ENCODE measurements at regions not wholly inside any gene's neighbourhood (a gene's known extent, or its start where the extent isn't known, plus 50 kb on each side); places are given as distances from the start of the nearest gene placed in this dataset.

GRCh38 chr22:48198489-48199459 is 1436.3 kb downstream of the TBC1D22A start:
- no peak for DNase-seq (ENCODE audit: low read depth)

- DNase-seq (ENCODE audit: low read depth), result no peak
Observed at GRCh38 chr22:48197189-48197690, 1434.8 kb downstream of the TBC1D22A start.

GRCh38 chr22:48192920-48193319 is 1430.5 kb downstream of the TBC1D22A start:
- DNase-seq (ENCODE audit: low read depth), result no peak

GRCh38 chr22:48192071-48192470 is 1429.6 kb downstream of the TBC1D22A start:
- no peak for DNase-seq (ENCODE audit: low read depth)

GRCh38 chr22:48188231-48188721 is 1425.8 kb downstream of the TBC1D22A start:
- no peak for DNase-seq (ENCODE audit: low read depth)

- DNase-seq (ENCODE audit: low read depth), result no peak
Observed at GRCh38 chr22:48187356-48187755, 1424.9 kb downstream of the TBC1D22A start.

- DNase-seq (ENCODE audit: low read depth), result no peak
Observed at GRCh38 chr22:48186146-48186790, 1423.8 kb downstream of the TBC1D22A start.

- DNase-seq (ENCODE audit: low read depth), result no peak
Observed at GRCh38 chr22:48185071-48186055, 1422.9 kb downstream of the TBC1D22A start.

GRCh38 chr22:48182846-48183805 is 1420.7 kb downstream of the TBC1D22A start:
- DNase-seq (ENCODE audit: low read depth), result no peak

GRCh38 chr22:48182031-48182430 is 1419.6 kb downstream of the TBC1D22A start:
- no peak for DNase-seq (ENCODE audit: low read depth)

GRCh38 chr22:48181263-48181955 is 1419.0 kb downstream of the TBC1D22A start:
- DNase-seq (ENCODE audit: low read depth), result no peak

GRCh38 chr22:48180631-48181030 is 1418.2 kb downstream of the TBC1D22A start:
- DNase-seq (ENCODE audit: low read depth), result no peak

- no peak for DNase-seq (ENCODE audit: low read depth)
Observed at GRCh38 chr22:48179571-48180546, 1417.4 kb downstream of the TBC1D22A start.

- DNase-seq (ENCODE audit: low read depth), result no peak
Observed at GRCh38 chr22:48178536-48178935, 1416.1 kb downstream of the TBC1D22A start.

GRCh38 chr22:48177631-48178030 is 1415.2 kb downstream of the TBC1D22A start:
- DNase-seq (ENCODE audit: low read depth), result no peak

- DNase-seq (ENCODE audit: low read depth), result no peak
Observed at GRCh38 chr22:48175721-48176120, 1413.3 kb downstream of the TBC1D22A start.

- no peak for DNase-seq (ENCODE audit: low read depth)
Observed at GRCh38 chr22:48173773-48174160, 1411.3 kb downstream of the TBC1D22A start.

GRCh38 chr22:48173061-48173772 is 1410.8 kb downstream of the TBC1D22A start:
- no peak for DNase-seq (ENCODE audit: low read depth)

All from non-pigmented ciliary epithelial cell (primary cell).